CD14-positive monocyte (primary cell): ENCODE measurements at regions not wholly inside any gene's neighbourhood (a gene's known extent, or its start where the extent isn't known, plus 50 kb on each side); places are given as distances from the start of the nearest gene placed in this dataset.

Experiments
- DNase-seq, 3 donors: peaks; one replicate each; pipeline ENCODE4 v3.0.0-alpha.2; 2011 to 2022
- H2AFZ ChIP-seq: 2 replicates; pipeline ENCODE4 v1.6.0; 2012; ENCODE audit warnings: mild to moderate bottlenecking, low read depth, low read length, inconsistent platforms; ENCODE audit not compliant: insufficient read depth, poor library complexity, severe bottlenecking
- H3K27ac ChIP-seq, 2 donors: 1 replicate in 1 of 2; 2 replicates in 1 of 2; pipeline ENCODE4 v1.5.1; 2012 to 2013; ENCODE audit warnings: low read length in 2 of 2, control low read depth in 1 of 2, inconsistent platforms in 1 of 2, low read depth in 1 of 2, mild to moderate bottlenecking in 1 of 2
- H3K27me3 ChIP-seq, 2 donors: one replicate each; pipeline versions ENCODE4 v1.6.0 to v1.6.1; 2011 to 2013; ENCODE audit warnings: low read length in 2 of 2; ENCODE audit not compliant: control insufficient read depth in 2 of 2, insufficient read depth in 2 of 2
- H3K36me3 ChIP-seq, 2 donors: replicated peaks in 1 of 2; 1 replicate in 1 of 2; 2 replicates in 1 of 2; pipeline versions ENCODE4 v1.5.1 to v1.6.1; 2012 to 2013; ENCODE audit warnings: low read length in 2 of 2, control low read depth in 1 of 2, inconsistent platforms in 1 of 2, mild to moderate bottlenecking in 1 of 2; ENCODE audit not compliant: insufficient read depth in 2 of 2, control insufficient read depth in 1 of 2
- H3K4me1 ChIP-seq, 2 donors: 1 replicate in 1 of 2; 2 replicates in 1 of 2; pipeline versions ENCODE4 v1.5.1 to v1.6.1; 2012 to 2013; ENCODE audit warnings: low read length in 2 of 2, control low read depth in 1 of 2, inconsistent platforms in 1 of 2, mild to moderate bottlenecking in 1 of 2, moderate library complexity in 1 of 2; ENCODE audit not compliant: insufficient read depth in 2 of 2, control insufficient read depth in 1 of 2
- H3K4me2 ChIP-seq: replicated peaks from 2 replicates; pipeline ENCODE3; 2012; ENCODE audit warnings: low read length, moderate library complexity, mild to moderate bottlenecking; ENCODE audit not compliant: poor library complexity, severe bottlenecking; ENCODE audit errors: extremely low read depth
- H3K4me3 ChIP-seq, 3 experiments: fragments of 200-600 bp in 1 of 3; sonication (generic) in 1 of 3; replicated peaks in 1 of 3; 1 replicate in 2 of 3; 2 replicates in 1 of 3; pipeline ENCODE4 v1.5.1; 2011 to 2013; ENCODE audit warnings: low read length in 3 of 3, mild to moderate bottlenecking in 3 of 3, control low read depth in 2 of 3, low read depth in 2 of 3, inconsistent platforms in 1 of 3, moderate library complexity in 1 of 3
- H3K79me2 ChIP-seq: 2 replicates; pipeline ENCODE4 v1.6.0; 2012; ENCODE audit warnings: mild to moderate bottlenecking, control low read depth, inconsistent platforms, low read length, moderate library complexity; ENCODE audit not compliant: insufficient read depth
- H3K9ac ChIP-seq: 2 replicates; pipeline ENCODE4 v1.6.0; 2017; ENCODE audit warnings: low read length, mild to moderate bottlenecking; ENCODE audit not compliant: insufficient read depth, poor library complexity, severe bottlenecking
- H3K9me3 ChIP-seq, 2 donors: replicated peaks in 1 of 2; 1 replicate in 1 of 2; 2 replicates in 1 of 2; pipeline versions ENCODE4 v1.5.1 to v1.6.1; 2012 to 2013; ENCODE audit warnings: low read length in 2 of 2, control low read depth in 1 of 2; ENCODE audit not compliant: control insufficient read depth in 1 of 2, insufficient read depth in 1 of 2
- H4K20me1 ChIP-seq: 2 replicates; pipeline ENCODE4 v1.6.0; 2012; ENCODE audit warnings: mild to moderate bottlenecking, low read length, control low read depth, moderate library complexity; ENCODE audit not compliant: insufficient read depth
- H3K27ac Mint-ChIP-seq, 7 donors: one replicate each; pipeline ENCODE4 v1.8.0; 2020; ENCODE audit warnings: mild to moderate bottlenecking in 7 of 7, mixed read lengths in 7 of 7, moderate library complexity in 6 of 7, inconsistent platforms in 2 of 7
- H3K27me3 Mint-ChIP-seq, 3 donors: one replicate each; pipeline ENCODE4 v1.8.0; 2021 to 2022; ENCODE audit warnings: low read depth in 3 of 3, mild to moderate bottlenecking in 3 of 3, mixed read lengths in 3 of 3, moderate library complexity in 3 of 3, inconsistent platforms in 1 of 3
- H3K36me3 Mint-ChIP-seq, 2 donors: one replicate each; pipeline ENCODE4 v1.8.0; 2020; ENCODE audit warnings: mixed read lengths in 2 of 2, inconsistent platforms in 1 of 2, mild to moderate bottlenecking in 1 of 2
- H3K4me1 Mint-ChIP-seq: one replicate; pipeline ENCODE4 v1.8.0; 2020; ENCODE audit warnings: mild to moderate bottlenecking, mixed read lengths
- H3K4me3 Mint-ChIP-seq, 2 donors: one replicate each; pipeline ENCODE4 v1.8.0; 2020; ENCODE audit warnings: mild to moderate bottlenecking in 2 of 2, mixed read lengths in 2 of 2, moderate library complexity in 1 of 2
- H3K9me3 Mint-ChIP-seq, 7 donors: one replicate each; pipeline ENCODE4 v1.8.0; 2020 to 2022; ENCODE audit warnings: mixed read lengths in 7 of 7, mild to moderate bottlenecking in 6 of 7, moderate library complexity in 6 of 7, inconsistent platforms in 2 of 7
- CTCF ChIP-seq: fragments of 200-600 bp; IDR thresholded peaks from one replicate; pipeline ENCODE4 v1.8.0; 2022; ENCODE audit warnings: antibody characterized with exemption, mild to moderate bottlenecking
- WGBS: methylation state at CpG from one replicate; pipeline ENCODE4 v1.1.5; 2013; ENCODE audit warnings: missing lambda C conversion rate; ENCODE audit not compliant: insufficient coverage; 5-methylcytosine and 5-hydroxymethylcytosine counted together
- intact Hi-C, 2 donors: fragments of 100-400 bp; cut with micrococcal nuclease; formaldehyde crosslinking; loops; one replicate each; pipeline versions ENCODE4 v1.15.0 to v1.15.1; 2023

- H3K27ac Mint-ChIP-seq = no peak overlapping the region
- H3K79me2 ChIP-seq = no peaks in the 10 kb centered on the region
- H2AFZ ChIP-seq = no peak overlapping the region
- no peaks in the 10 kb centered on the region for H4K20me1 ChIP-seq
- H3K4me2 ChIP-seq = no peak overlapping the region
- H3K27me3 ChIP-seq = peaks cover 0 to 3% of the 10 kb centered on the region in 2 donors
- H3K4me1 Mint-ChIP-seq = peaks cover 5% of the 10 kb centered on the region
- H3K9me3 Mint-ChIP-seq = no peaks in the 10 kb centered on the region
- no peaks in the 10 kb centered on the region for H3K36me3 Mint-ChIP-seq
- no peak overlapping the region for H3K27ac ChIP-seq
- DNase-seq = no peak
- H3K36me3 ChIP-seq = no peaks in the 10 kb centered on the region
- no peak overlapping the region for H3K4me3 ChIP-seq
- no peak overlapping the region for H3K4me3 Mint-ChIP-seq
- intact Hi-C loops = no loop called here
- no CpG with 5 or more reads among the region's 3 CpGs for WGBS
- peaks cover 0 to 3% of the 10 kb centered on the region in 2 donors for H3K4me1 ChIP-seq
- H3K27me3 Mint-ChIP-seq = peaks cover 0 to 17% (median under 1%) of the 10 kb centered on the region in 3 donors
- no peak overlapping the region for H3K9ac ChIP-seq
- no peaks in the 10 kb centered on the region for H3K9me3 ChIP-seq
- TF ChIP-seq CTCF = no peak
These were observed 233.8 kb downstream of the TTLL7 start for GRCh38 chr1:83765125-83765524.

- no peak overlapping the region for H2AFZ ChIP-seq
These were observed 234.7 kb downstream of the TTLL7 start for GRCh38 chr1:83764209-83764608.

More at GRCh38 chr1:83764209-83764608, 234.7 kb downstream of the TTLL7 start:
- no CpG with 5 or more reads among the region's 2 CpGs for WGBS
- no peak overlapping the region for H3K4me3 Mint-ChIP-seq
- H3K36me3 Mint-ChIP-seq = no peaks in the 10 kb centered on the region
- H3K27ac Mint-ChIP-seq = no peak overlapping the region
- no peaks in the 10 kb centered on the region for H3K79me2 ChIP-seq
- peaks cover 0 to 14% (median 2%) of the 10 kb centered on the region in 3 donors for H3K27me3 Mint-ChIP-seq
- peaks cover 0 to 3% of the 10 kb centered on the region in 2 donors for H3K27me3 ChIP-seq
- no peak overlapping the region for H3K9ac ChIP-seq
- no peak for TF ChIP-seq CTCF
- peaks cover 5% of the 10 kb centered on the region for H3K4me1 Mint-ChIP-seq
- no peaks in the 10 kb centered on the region for H3K9me3 Mint-ChIP-seq
- no peak for DNase-seq
- H3K4me2 ChIP-seq = no peak overlapping the region
- intact Hi-C loops = no loop called here
- peaks cover 0 to 3% of the 10 kb centered on the region in 2 donors for H3K4me1 ChIP-seq
- H4K20me1 ChIP-seq = no peaks in the 10 kb centered on the region
- no peaks in the 10 kb centered on the region for H3K9me3 ChIP-seq
- H3K4me3 ChIP-seq = no peak overlapping the region
- no peaks in the 10 kb centered on the region for H3K36me3 ChIP-seq
- no peak overlapping the region for H3K27ac ChIP-seq
